ENCODE measurements at regions not wholly inside any gene's neighbourhood (a gene's known extent, or its start where the extent isn't known, plus 50 kb on each side); places are given as distances from the start of the nearest gene placed in this dataset.

- no peak for TF ChIP-seq CTCF (IDR thresholded peaks at IDR 0.05)
- no peak for TF ChIP-seq POLR2AphosphoS5 (IDR thresholded peaks at IDR 0.05)
- TF ChIP-seq POLR2A (IDR thresholded peaks at IDR 0.05), result no peak
Observed at GRCh38 chr6:16044211-16044643, 84.7 kb upstream of the MYLIP start.

All from stomach (tissue), 4 donors.